ENCODE measurements at regions not wholly inside any gene's neighbourhood (a gene's known extent, or its start where the extent isn't known, plus 50 kb on each side); places are given as distances from the start of the nearest gene placed in this dataset.

DNA sequence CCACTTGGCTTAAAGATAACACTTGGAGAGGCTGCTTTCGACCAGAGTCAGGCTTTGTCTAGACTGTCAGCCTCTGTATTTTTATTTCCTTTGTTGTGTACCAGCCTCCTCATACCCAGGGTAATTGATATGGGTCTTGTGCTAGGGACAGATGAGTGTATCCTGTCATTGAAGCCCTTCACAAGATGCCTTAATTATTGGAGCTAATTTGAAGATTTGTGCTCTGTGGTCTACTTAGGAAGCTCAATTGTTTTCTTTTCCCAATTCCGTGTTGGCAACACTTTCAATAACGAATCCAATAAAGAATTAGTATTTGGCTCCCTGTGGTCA, 60.5 kb upstream of the DPH6 start:
- no peaks in the 10 kb centered on the region for H3K36me3 ChIP-seq (ENCODE audit: insufficient read depth, low read length)
- no peaks in the 10 kb centered on the region for H3F3A ChIP-seq (ENCODE audit: insufficient read depth, low read length, poor library complexity, severe bottlenecking)
- no peaks in the 10 kb centered on the region for H3K9me3 ChIP-seq (ENCODE audit: low read length)
- TF ChIP-seq EP300 (conservative IDR thresholded peaks at IDR 0.05; ENCODE audit: poor library complexity, severe bottlenecking) (no peak), TAF1 (IDR thresholded peaks at IDR 0.05; ENCODE audit: low read depth) (no peak), EZH2 (IDR thresholded peaks at IDR 0.05; ENCODE audit: borderline replicate concordance, insufficient read depth, low read length, poor library complexity, severe bottlenecking) (no peak), SMC3 (conservative IDR thresholded peaks at IDR 0.05; ENCODE audit: poor library complexity) (no peak), POLR2AphosphoS5 (IDR thresholded peaks at IDR 0.05) (no peak), MXI1 (conservative IDR thresholded peaks at IDR 0.05; ENCODE audit: poor library complexity, severe bottlenecking) (no peak), RAD21 (conservative IDR thresholded peaks at IDR 0.05) (no peak)
- TF ChIP-seq, protein P1, sequence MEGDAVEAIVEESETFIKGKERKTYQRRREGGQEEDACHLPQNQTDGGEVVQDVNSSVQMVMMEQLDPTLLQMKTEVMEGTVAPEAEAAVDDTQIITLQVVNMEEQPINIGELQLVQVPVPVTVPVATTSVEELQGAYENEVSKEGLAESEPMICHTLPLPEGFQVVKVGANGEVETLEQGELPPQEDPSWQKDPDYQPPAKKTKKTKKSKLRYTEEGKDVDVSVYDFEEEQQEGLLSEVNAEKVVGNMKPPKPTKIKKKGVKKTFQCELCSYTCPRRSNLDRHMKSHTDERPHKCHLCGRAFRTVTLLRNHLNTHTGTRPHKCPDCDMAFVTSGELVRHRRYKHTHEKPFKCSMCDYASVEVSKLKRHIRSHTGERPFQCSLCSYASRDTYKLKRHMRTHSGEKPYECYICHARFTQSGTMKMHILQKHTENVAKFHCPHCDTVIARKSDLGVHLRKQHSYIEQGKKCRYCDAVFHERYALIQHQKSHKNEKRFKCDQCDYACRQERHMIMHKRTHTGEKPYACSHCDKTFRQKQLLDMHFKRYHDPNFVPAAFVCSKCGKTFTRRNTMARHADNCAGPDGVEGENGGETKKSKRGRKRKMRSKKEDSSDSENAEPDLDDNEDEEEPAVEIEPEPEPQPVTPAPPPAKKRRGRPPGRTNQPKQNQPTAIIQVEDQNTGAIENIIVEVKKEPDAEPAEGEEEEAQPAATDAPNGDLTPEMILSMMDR (IDR thresholded peaks at IDR 0.05; ENCODE audit: poor library complexity, severe bottlenecking), result no peak
- TF ChIP-seq, protein P2, sequence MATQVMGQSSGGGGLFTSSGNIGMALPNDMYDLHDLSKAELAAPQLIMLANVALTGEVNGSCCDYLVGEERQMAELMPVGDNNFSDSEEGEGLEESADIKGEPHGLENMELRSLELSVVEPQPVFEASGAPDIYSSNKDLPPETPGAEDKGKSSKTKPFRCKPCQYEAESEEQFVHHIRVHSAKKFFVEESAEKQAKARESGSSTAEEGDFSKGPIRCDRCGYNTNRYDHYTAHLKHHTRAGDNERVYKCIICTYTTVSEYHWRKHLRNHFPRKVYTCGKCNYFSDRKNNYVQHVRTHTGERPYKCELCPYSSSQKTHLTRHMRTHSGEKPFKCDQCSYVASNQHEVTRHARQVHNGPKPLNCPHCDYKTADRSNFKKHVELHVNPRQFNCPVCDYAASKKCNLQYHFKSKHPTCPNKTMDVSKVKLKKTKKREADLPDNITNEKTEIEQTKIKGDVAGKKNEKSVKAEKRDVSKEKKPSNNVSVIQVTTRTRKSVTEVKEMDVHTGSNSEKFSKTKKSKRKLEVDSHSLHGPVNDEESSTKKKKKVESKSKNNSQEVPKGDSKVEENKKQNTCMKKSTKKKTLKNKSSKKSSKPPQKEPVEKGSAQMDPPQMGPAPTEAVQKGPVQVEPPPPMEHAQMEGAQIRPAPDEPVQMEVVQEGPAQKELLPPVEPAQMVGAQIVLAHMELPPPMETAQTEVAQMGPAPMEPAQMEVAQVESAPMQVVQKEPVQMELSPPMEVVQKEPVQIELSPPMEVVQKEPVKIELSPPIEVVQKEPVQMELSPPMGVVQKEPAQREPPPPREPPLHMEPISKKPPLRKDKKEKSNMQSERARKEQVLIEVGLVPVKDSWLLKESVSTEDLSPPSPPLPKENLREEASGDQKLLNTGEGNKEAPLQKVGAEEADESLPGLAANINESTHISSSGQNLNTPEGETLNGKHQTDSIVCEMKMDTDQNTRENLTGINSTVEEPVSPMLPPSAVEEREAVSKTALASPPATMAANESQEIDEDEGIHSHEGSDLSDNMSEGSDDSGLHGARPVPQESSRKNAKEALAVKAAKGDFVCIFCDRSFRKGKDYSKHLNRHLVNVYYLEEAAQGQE (IDR thresholded peaks at IDR 0.05; ENCODE audit: borderline replicate concordance), result no peak
- H3K4me3 ChIP-seq (ENCODE audit: low read length), result no peak overlapping the region
- no peak overlapping the region for H2AFZ ChIP-seq (ENCODE audit: low read depth, low read length)
- no peak overlapping the region for H3K4me2 ChIP-seq (ENCODE audit: low read length)
- H3K79me2 ChIP-seq (replicated peaks; ENCODE audit: insufficient read depth, low read length), result no peaks in the 10 kb centered on the region
- no peak overlapping the region for H3K9ac ChIP-seq (ENCODE audit: low read length)
- no peaks in the 10 kb centered on the region for H4K20me1 ChIP-seq (ENCODE audit: insufficient read depth)
- no peaks in the 10 kb centered on the region for H3K9me2 ChIP-seq (ENCODE audit: insufficient read depth, low read length)
- H3K27me3 ChIP-seq (ENCODE audit: insufficient read depth, low read depth, low read length), result no peaks in the 10 kb centered on the region
- peak overlapping the region; percentile 44 for H3K27ac ChIP-seq (ENCODE audit: low read length)

DNA sequence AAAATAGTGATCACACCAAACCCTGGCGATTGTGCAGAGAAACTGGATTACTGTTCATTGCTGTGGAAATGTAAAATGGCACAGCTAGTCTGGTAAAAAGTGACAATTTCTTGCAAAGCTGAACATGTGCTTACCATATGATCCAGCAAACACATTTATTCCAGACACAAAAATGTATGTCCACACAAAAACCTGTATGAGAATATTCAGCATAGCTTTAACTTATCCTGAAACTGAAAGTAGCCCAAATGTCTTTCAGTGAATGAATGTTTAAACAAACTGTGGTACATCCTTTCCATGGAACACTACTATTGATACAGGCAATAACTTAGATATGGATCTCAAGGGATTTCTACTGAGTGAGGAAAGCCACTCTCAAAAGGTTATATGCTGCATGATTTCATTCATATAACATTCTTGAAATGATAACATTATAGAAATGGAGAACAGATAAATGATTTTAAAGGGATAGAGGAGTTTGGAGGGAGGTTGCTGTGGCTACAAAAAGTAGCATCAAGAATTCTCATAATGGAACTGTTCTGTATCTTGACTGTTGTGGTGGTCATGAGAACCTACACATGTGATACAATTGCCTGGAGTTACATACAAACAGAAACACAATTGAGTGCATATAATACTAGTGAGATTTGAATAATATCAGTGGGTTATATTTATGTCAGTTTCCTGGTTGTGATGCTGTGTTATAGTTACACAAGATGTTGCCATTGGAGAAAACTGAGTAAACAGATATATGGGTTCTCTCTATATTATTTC, 70.7 kb upstream of the DPH6 start:
- no peaks in the 10 kb centered on the region for H3K36me3 ChIP-seq (ENCODE audit: insufficient read depth, low read length)
- H3K9me3 ChIP-seq (ENCODE audit: low read length), result no peaks in the 10 kb centered on the region
- H3K27ac ChIP-seq (ENCODE audit: low read length), result no peak overlapping the region
- H3K79me2 ChIP-seq (replicated peaks; ENCODE audit: insufficient read depth, low read length), result no peaks in the 10 kb centered on the region
- H3K9me2 ChIP-seq (ENCODE audit: insufficient read depth, low read length), result no peaks in the 10 kb centered on the region
- no peaks in the 10 kb centered on the region for H4K20me1 ChIP-seq (ENCODE audit: insufficient read depth)
- no peaks in the 10 kb centered on the region for H3K27me3 ChIP-seq (ENCODE audit: insufficient read depth, low read depth, low read length)
- no peak overlapping the region for H3K4me2 ChIP-seq (ENCODE audit: low read length)
- H3F3A ChIP-seq (ENCODE audit: insufficient read depth, low read length, poor library complexity, severe bottlenecking), result no peaks in the 10 kb centered on the region
- TF ChIP-seq, protein P2 (IDR thresholded peaks at IDR 0.05; ENCODE audit: borderline replicate concordance), result no peak
- TF ChIP-seq POLR2AphosphoS5 (IDR thresholded peaks at IDR 0.05) (no peak), SMC3 (conservative IDR thresholded peaks at IDR 0.05; ENCODE audit: poor library complexity) (no peak), EZH2 (IDR thresholded peaks at IDR 0.05; ENCODE audit: borderline replicate concordance, insufficient read depth, low read length, poor library complexity, severe bottlenecking) (no peak), EP300 (conservative IDR thresholded peaks at IDR 0.05; ENCODE audit: poor library complexity, severe bottlenecking) (no peak)
- TF ChIP-seq, protein P1 (IDR thresholded peaks at IDR 0.05; ENCODE audit: poor library complexity, severe bottlenecking), result no peak
- no peak overlapping the region for H2AFZ ChIP-seq (ENCODE audit: low read depth, low read length)
- no peak overlapping the region for H3K9ac ChIP-seq (ENCODE audit: low read length)
- H3K4me3 ChIP-seq (ENCODE audit: low read length), result no peak overlapping the region

Measured in neural cell (in vitro differentiated cells).